IPS-NIHi7 (cell line): ENCODE measurements at regions not wholly inside any gene's neighbourhood (a gene's known extent, or its start where the extent isn't known, plus 50 kb on each side); places are given as distances from the start of the nearest gene placed in this dataset.
A peak's percentile ranks its signal among the peaks of the same experiment; 100 is the strongest.
"Not testable (repeated sequence)": the region's sequence is repeated elsewhere in the genome, so short reads cannot be mapped to it uniquely, and the experiment has no call there.

Experiments
- DNase-seq: peaks from one replicate; pipeline ENCODE4 v3.0.0; 2012; ENCODE audit warnings: mixed read lengths; ENCODE audit errors: extremely low spot score

- DNase-seq: no peak
These were observed 156.4 kb downstream of the OSR1 start for GRCh38 chr2:19201911-19202462.

- DNase-seq: no peak
These were observed 160.0 kb downstream of the OSR1 start for GRCh38 chr2:19198381-19198780.

DNA sequence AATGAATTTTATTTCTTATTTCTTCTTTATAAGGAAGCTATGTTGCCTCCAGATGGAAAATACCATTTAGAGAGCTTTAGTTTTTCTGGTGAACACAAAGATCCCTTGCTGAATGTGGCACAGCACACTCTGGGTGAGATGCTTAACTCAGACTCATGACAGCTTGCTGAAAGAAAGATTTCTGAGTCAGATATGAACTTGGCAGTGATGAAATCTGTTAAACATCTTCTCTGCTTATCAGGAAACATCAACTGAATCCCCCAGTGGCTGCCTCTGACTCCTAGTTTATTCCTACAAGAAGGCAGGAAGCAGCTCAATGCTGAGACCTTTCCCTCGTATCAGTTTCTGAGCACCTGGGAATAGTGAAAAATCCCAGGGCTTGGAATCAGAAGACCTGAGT, 162.8 kb downstream of the OSR1 start:
- no peak for DNase-seq

DNA sequence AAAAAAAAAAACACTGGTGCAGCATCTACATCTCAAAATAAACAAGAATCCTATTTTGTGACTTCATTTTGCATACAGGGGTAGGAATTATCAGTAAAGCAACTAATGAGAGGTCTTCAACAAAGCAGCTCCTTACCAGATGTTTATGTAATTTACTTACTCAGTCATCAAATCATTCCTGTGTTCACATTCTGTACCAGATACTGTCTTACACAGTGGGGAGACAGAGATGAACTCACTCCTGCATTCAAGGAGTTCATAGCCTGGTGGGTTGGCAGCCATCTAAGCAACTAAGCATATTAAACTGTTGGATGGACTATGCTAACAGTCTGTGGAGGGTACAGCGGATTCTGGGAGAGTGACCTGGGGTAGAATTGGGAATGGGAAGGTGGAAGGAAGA, 169.0 kb downstream of the OSR1 start:
- no peak for DNase-seq

DNA sequence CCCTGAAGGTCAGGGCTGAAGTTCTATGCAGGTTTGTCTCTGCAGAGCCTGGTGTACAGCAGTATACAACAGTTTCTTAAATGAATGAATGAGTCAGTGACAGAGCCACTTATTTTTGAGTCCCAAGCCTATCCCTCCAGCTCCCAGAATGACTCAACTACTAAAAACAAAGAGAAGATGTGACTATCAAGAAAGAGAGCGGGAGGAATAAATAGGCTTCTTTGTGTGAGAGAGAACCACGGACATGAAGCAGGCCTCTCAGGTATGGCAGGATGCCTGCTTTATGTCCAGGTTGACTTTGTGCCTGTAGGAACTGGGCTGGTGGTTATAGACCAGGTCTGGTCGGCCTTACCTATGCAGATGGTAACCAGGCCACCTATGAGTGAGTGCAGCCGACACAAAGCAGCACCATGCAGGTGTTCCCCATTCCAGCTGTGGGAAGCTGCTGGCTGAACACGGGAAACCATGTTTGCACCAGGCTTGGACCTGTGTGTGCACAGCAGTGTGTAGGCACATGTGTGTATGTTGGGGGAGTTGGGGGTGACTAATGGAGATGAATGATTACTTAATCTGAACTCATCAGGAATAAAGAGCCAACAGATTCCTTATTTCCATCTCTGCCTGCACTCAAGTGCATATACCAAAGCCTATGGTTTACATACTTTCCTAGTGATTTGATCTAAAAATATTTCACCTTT, 171.0 kb downstream of the OSR1 start:
- DNase-seq: no peak

- no peak for DNase-seq
These were observed 173.3 kb downstream of the OSR1 start for GRCh38 chr2:19185086-19185485.

DNA sequence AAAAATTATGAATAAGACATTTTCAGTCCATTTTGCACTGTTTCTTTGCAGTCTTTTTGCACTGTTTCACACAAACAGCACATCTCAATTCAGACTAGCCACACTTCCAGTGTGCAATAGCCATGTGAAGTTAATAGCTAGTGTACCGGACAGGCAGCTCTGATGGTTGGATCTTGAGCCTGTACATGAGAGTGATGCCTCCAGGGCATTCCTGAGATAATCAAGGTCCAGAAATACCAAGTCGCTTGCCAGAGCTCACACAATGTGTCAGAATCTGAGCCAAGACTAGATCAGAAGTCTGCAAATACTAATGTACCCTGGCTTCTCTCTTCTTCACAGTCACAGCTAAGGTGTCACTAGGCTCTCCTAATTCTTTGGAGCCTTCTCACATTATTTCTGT, 180.2 kb downstream of the OSR1 start:
- DNase-seq: no peak

GRCh38 chr2:19176977-19177376, 181.4 kb downstream of the OSR1 start:
- no peak for DNase-seq

DNA sequence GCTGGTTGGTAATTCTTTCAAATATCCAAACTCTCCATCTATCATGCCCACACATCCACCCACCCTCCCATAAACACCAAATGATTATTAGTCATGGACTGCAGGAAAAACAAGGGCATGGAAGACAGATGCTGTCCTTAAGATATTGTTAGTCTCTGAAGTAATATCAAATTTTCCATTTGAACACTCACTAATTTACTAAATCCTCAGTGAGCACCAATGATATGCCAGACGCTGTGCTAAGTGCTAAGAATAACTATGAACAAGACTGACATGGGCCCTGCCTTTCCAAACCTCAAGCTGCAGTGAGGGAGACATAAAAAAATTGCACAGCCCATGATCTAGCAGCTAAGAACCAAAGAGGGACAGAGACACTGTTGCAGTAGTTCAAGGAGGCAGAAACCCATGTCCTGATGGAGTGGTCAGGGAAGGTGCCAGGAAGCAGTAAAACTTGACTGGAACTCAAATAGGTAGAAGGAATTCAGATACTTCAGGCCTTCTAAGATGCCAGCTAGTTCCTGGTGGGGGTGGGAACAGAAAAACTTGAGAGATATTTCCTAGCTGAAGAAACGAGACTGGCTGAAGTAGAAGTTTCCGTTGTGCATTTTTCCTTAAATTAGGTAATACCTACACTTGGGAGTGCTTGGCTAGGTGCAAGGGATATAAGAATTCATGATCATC, 182.1 kb downstream of the OSR1 start:
- DNase-seq: no peak

- no peak for DNase-seq
These were observed 184.2 kb downstream of the OSR1 start for GRCh38 chr2:19174176-19174575.

GRCh38 chr2:19171409-19171808, 187.0 kb downstream of the OSR1 start:
- no peak for DNase-seq

- no peak for DNase-seq
These were observed 189.2 kb downstream of the OSR1 start for GRCh38 chr2:19169134-19169768.

DNA sequence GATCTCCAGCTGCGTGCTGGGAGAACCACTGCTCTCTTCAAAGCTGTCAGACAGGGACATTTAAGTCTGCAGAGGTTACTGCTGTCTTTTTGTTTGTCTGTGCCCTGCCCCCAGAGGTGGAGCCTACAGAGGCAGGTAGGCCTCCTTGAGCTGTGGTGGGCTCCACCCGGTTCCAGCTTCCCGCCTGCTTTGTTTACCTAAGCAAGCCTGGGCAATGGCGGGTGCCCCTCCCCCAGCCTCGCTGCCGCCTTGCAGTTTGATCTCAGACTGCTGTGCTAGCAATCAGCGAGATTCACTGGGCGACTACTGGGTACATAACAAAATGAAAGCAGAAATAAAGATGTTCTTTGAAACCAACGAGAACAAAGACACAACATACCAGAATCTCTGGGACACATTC, 194.3 kb downstream of the OSR1 start:
- DNase-seq: not testable (repeated sequence)

DNA sequence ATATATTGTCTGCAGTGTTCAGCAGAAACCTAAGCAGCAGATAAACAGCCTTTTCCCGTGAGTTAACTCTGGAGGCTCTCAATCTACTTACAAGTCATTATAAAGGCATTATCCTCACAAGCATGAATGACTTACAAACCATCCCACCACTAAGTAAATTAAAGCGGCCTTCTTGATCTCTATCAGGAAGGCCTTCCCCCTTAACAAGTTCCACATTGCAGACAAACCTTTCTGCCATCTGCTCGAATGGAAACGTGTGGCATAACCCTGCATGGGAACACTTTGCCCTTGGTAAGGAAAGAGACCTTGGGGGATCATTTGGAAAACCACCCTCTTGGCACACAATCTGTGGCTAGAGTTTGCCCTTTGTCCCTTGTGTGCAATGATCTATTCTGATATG, 199.5 kb downstream of the OSR1 start:
- no peak for DNase-seq

- DNase-seq: no peak
These were observed 200.2 kb downstream of the OSR1 start for GRCh38 chr2:19158211-19158610.

DNA sequence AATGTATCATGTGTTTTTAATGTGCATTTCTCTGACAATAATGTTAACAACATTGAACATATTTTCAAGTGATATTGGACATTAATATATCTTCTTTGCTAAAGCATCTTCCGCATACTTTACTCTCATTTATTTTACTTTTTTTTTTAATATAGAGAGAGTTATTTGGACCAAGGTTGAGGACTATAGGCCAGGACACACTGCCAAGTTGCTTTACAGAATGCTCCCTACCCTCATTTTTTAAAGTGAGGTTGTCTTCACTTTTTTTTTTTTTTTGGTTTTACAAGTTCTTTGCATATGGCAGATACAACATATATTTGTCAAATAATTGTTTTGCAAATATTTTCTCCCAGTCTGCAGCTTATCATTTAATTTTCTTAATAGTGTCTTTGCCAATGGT, 201.8 kb downstream of the OSR1 start:
- DNase-seq: no peak

- DNase-seq: no peak
These were observed 207.7 kb downstream of the OSR1 start for GRCh38 chr2:19150726-19151125.

GRCh38 chr2:19146867-19147266, 211.6 kb downstream of the OSR1 start:
- DNase-seq: no peak

GRCh38 chr2:19141234-19142004, 217.0 kb downstream of the OSR1 start:
- DNase-seq: no peak

GRCh38 chr2:19140463-19141208, 217.8 kb downstream of the OSR1 start:
- peak; percentile 38 for DNase-seq

- no peak for DNase-seq
These were observed 219.0 kb downstream of the OSR1 start for GRCh38 chr2:19139386-19139785.
